ENCODE measurements at regions not wholly inside any gene's neighbourhood (a gene's known extent, or its start where the extent isn't known, plus 50 kb on each side); places are given as distances from the start of the nearest gene placed in this dataset.
"Not testable (repeated sequence)": the region's sequence is repeated elsewhere in the genome, so short reads cannot be mapped to it uniquely, and the experiment has no call there.

- DNase-seq: no peak
These were observed 126.5 kb upstream of the UNC5B start for GRCh38 chr10:71085689-71086438.

- no peak for DNase-seq
These were observed 125.8 kb upstream of the UNC5B start for GRCh38 chr10:71086439-71087080.

- no peak for DNase-seq
These were observed 124.7 kb upstream of the UNC5B start for GRCh38 chr10:71087622-71088021.

DNA sequence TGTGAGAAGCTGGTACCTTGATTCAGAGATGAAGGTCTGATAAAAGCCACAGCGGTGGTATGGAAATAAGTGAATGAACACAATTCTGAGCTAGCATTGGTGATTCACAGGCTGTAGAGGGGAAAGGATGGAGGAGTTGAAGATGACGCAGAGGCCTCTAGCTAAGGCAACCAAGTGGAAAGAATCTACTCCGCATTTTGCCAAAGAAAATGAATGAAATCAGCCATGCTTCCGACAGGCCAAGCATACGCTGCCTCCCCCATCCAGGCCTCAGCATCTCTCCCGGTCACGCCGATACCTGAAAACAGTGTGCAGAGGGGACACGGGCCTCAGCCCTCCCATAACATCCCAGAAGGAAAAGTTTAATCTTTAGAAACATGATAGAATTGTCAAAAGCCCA is 124.3 kb upstream of the UNC5B start:
- no peak for DNase-seq

DNA sequence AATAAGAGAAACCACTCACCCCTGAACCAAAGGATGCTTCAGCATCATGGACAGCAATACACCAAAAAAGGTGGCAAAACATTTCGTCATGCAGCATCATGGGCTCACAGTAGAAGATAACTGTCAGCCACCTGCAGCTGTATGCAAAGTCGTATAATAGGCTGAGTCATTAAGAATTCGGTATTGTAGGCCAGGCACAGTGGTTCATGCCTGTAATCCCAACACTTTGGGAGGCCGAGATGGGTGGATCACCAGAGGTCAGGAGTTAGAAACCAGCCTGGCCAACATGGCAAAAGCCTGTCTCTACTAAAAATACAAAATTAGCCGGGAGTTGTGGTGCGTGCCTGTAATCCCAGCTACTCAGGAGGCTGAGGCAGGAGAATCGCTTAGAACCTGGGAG is 123.8 kb upstream of the UNC5B start:
- DNase-seq: not testable (repeated sequence)

DNA sequence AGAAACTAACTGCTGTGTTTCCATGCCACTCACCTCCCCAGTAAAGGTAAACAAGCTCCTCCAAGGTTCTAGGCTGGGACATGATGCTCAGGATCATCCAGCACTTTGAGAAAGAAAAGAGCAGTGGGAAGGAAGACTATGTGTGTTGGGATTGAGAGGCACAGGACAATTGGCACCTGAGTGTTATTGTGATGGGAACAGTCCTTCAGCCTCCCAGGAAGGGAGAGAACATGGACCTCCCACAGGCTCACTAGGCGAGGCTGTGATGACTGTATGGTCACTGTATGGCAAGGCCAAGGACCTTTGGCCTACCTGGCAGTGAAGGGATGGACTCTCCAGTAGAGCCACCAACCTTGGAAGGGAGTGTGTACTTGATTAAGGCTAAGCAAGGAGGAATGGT is 123.2 kb upstream of the UNC5B start:
- DNase-seq: no peak

GRCh38 chr10:71090330-71090729 is 122.0 kb upstream of the UNC5B start:
- no peak for DNase-seq

- no peak for DNase-seq
These were observed 121.6 kb upstream of the UNC5B start for GRCh38 chr10:71090801-71091200.

- no peak for DNase-seq
These were observed 119.5 kb upstream of the UNC5B start for GRCh38 chr10:71092812-71093401.

DNA sequence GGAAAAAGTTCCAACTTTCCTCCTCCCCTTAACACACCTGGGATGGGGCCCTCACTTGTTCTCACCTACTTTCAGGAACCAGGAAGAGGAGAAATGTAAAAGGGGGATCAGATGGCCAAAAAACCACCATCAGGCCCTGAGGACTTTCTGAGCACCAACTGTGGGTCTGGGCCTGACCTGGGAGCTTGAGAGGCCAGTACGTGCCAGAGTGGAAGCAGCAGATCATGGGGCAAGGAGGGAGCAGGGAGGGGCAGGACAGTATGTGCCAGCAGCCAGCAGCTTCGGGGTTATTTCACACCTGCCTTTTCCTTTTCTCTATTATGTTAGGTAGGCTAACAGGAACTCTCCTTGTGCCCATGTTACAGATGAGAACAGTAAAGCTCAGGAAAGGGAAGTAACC is 118.8 kb upstream of the UNC5B start:
- no peak for DNase-seq

- no peak for DNase-seq
These were observed 117.5 kb upstream of the UNC5B start for GRCh38 chr10:71094712-71095390.

DNA sequence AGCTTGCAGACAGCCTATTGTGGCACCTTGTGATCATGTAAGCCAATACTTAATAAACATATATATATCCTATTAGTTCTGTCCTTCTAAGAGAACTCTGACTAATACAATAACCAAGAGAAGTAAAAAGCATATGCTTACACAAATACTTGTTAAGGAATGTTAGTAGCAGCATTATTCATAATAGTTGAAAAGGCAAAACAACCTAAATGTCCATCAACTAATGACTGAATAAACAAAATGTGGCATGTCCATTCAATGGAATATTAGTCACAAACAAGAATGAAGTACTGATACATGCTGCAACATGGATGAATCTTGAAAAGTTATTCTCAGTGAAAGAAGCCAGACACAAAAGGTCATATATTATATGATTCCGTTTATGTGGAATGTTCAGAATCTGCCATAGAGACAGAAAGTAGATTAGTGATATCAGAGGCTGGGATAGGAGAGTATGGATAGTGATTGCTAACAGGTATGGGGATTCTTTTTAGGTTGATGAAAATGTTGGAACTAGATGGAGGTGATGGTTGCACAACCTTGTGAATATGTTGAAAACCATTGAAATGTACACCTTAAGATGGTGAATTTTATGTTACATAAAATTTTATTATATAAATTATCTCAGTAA is 112.5 kb upstream of the UNC5B start:
- DNase-seq: no peak

DNA sequence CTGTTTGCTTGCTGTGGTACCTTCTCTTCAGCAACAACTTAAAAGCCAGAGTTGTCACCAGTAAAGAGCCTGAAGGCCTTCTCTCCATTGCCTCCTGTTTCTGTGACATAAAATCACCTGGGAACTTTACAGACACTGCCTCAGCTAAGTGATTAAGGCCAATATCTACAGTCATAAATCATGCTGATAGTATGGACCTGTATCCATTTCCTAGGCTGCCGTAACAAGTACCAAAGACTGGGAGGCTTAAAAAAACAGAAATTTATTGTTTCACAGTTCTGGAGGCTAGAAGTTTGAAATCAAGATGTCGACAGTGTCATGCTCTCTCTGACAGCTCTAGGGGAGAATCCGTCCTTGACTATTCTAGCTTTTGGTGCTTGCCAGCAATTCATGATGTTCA is 108.4 kb upstream of the UNC5B start:
- no peak for DNase-seq

DNA sequence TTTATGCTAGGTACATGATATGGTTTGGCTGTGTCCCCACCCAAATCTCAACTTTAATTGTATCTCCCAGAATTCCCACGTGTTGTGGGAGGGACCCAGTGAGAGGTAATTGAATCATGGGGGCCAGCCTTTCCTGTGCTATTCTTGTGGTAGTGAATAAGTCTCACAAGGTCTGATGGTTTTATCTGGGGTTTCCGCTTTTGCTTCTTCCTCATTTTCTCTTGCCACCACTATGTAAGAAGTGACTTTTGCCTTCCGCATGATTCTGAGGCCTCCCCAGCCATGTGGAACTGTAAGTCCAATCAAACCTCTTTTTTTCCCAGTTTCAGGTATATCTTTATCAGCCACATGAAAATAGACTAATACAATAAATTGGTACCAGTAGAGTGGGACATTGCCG is 106.2 kb upstream of the UNC5B start:
- not testable (repeated sequence) for DNase-seq

DNA sequence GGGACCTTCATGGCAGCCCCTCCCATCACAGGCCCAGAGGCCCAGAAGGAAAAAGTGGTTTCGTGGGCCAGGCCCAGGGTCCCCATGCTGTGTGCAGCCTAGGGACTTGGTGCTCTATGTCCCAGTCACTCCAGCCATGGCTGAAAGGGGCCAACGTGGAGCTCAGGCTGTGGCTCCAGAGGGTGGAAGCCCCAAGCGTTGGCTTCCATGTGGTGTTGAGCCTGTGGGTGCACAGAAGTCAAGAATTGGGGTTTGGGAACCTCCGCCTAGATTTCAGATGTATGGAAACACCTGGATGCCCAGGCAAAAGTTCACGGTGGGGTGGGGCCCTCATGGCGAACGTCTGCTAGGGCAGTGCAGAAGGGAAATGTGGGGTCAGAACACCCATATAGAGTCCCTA is 105.3 kb upstream of the UNC5B start:
- DNase-seq: not testable (repeated sequence)

DNA sequence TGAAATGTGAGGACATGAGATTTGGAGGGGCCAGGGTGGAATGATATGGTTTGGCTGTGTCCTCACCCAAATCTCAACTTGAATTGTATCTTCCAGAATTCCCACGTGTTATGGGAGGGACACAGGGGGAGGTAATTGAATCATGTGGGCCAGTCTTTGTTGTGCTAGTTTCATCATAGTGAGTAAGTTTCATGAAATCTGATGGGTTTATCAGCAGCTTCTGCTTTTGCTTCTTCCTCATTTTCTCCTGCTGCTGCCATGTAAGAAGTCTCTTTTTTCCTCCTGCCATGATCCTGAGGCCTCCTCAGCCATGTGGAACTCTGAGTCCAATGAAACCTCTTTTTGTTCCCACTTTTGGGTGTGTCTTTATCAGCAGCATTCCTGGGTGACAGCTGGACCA is 104.3 kb upstream of the UNC5B start:
- not testable (repeated sequence) for DNase-seq

DNA sequence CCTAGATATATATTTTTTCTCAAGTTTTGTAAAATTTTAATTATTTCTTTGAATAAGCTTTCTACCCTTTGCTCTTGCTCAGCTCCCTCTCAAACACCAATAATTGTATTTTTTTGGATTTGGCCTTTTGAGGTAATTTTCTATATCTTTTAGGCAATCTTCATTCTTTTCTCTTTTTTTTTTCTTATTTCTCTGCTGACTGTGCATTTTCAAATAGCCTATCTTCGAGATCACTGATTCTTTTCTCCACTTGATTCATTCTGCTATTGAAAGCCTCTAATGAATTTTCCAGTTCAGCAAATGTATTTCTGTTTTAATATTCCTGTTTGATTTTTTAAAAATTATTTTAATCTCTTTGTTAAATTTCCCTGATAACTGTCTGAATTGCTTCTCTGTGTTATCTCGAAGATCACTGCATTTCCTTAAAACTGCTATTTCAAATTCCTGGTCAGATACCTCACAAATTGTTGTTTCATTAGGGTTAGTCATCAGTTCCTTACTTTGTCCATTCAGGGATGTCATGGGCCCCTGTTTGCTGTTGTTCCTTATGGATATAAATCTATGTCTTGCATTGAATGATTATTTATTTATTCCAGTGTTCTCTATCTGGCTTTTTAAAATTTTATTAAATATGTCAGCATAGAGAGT is 100.1 kb upstream of the UNC5B start:
- no peak for DNase-seq

DNA sequence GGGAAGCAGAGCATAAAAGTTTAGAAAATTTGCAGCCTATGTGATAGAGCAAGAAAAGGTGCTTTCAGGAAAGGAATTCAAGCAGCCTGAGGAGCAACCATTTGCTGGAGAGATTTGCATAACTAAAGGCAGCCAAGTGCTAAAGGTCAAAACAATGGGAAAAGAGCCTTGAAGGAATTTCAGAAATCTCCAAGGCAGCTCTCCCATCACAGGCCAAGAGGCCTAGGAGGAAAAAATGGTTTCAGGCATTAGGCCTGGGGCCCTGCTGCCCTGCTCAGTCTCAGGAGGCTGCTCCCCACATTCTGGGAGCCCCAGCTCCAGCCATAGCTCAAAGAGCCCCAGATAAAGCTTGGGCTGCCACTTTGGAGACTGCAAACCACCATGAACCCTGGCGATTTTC is 95.9 kb upstream of the UNC5B start:
- no peak for DNase-seq

DNA sequence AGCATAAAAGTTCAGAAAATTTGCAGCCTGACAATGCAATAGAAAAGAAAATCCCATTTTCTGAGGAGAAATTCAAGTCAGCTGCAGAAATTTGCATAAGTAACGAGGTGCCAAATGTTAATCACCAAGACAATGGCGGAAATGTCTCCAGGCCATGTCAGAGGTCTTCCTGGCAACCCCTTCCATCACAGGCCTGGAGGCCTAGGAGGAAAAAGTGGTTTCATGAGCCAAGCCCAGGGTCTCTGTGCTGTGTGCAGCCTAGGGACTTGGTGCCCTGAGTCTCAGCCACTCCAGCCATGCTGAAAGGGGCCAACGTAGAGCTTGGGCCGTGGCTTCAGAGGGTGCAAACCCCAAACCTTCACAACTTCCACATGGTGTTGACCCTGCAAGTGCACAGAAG is 94.8 kb upstream of the UNC5B start:
- not testable (repeated sequence) for DNase-seq

- no peak for DNase-seq
These were observed 89.3 kb upstream of the UNC5B start for GRCh38 chr10:71123023-71123422.

- DNase-seq: no peak
These were observed 87.2 kb upstream of the UNC5B start for GRCh38 chr10:71124921-71125748.

- DNase-seq: no peak
These were observed 86.6 kb upstream of the UNC5B start for GRCh38 chr10:71125749-71126107.

Data from hindlimb muscle (tissue), 1 donor.